ENCODE measurements at regions not wholly inside any gene's neighbourhood (a gene's known extent, or its start where the extent isn't known, plus 50 kb on each side); places are given as distances from the start of the nearest gene placed in this dataset.
"Not testable (repeated sequence)": the region's sequence is repeated elsewhere in the genome, so short reads cannot be mapped to it uniquely, and the experiment has no call there.

DNA sequence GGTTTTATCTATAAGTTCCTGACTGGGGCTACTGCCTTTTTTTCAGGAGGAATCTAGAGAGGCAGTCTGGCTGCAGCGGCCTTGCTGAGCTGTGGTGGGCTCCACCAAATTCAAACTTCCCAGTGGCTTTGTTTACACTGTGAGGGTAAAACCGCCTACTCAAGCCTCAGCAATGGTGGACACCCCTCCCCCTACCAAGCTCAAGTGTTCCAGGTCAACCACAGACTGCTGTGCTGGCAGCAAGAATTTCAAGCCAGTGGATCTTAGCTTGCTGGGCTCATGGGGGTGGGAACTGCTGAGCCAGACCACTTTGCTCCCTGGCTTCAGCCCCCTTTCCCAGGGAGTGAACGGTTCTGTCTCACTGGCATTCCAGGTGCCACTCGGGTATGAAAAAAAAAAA lies 83.9 kb upstream of the WDR75 start:
- TF ChIP-seq POLR2A (IDR thresholded peaks at IDR 0.05; ENCODE audit: low read length); GATA1 (IDR thresholded peaks at IDR 0.05; ENCODE audit: low read depth, low read length): not testable (repeated sequence)
